GM13977 (cell line): ENCODE measurements at regions not wholly inside any gene's neighbourhood (a gene's known extent, or its start where the extent isn't known, plus 50 kb on each side); places are given as distances from the start of the nearest gene placed in this dataset.

Experiments used
- DNase-seq: peaks from one replicate; pipeline ENCODE4 v3.0.0; 2012; ENCODE audit warnings: low spot score
- in situ Hi-C: fragments of 300-500 bp; cut with MboI; formaldehyde crosslinking; loops from one replicate; pipeline ENCODE4 v1.12.0; 2022; ENCODE audit warnings: low sequenced_read_pairs, low pct_unique_long_range_greater_than_20kb, mixed read lengths, inconsistent platforms; ENCODE audit not compliant: unreplicated experiment
- TF ChIP-seq, protein P1 (sequence below): IDR thresholded peaks from 2 replicates; pipeline ENCODE4 v1.5.1; 2012; ENCODE audit warnings: mild to moderate bottlenecking, control low read depth; ENCODE audit not compliant: insufficient read depth; ENCODE audit errors: extremely low read depth, missing control alignments

DNA sequence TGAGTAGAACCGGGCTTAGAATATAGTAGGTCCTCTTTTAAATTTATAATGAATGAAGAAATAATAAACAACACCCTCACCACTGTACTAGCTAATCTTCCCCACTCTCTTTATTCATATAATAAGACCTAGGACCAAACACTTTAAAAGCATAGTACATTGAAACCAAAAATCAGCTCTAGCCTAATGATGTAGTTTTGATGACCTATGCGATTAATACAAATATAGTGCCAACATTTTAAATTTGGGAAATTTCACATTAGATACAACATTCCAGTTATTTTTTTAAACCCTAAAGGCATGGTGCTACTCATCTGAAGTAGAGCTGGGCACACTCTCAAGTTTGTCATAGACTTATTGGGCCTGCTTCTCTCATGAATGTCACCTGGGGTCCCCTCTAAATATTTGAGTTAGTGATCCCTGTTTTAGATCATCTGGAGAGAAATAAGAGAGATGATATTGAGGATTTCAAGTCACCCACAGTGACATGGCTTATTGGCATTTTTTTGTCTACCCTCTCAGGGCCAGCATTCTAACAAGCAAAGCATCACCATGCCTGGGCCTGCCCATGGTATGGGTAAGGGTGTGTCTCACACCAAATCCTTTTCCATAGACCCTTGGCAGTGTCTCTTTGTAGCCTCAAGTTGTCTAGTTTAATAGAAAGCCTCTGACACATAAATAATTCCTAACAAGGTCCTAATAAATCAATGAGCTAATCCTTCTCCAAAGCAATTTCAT is 319.8 kb downstream of the HIVEP2 start:
- TF ChIP-seq, protein P1, sequence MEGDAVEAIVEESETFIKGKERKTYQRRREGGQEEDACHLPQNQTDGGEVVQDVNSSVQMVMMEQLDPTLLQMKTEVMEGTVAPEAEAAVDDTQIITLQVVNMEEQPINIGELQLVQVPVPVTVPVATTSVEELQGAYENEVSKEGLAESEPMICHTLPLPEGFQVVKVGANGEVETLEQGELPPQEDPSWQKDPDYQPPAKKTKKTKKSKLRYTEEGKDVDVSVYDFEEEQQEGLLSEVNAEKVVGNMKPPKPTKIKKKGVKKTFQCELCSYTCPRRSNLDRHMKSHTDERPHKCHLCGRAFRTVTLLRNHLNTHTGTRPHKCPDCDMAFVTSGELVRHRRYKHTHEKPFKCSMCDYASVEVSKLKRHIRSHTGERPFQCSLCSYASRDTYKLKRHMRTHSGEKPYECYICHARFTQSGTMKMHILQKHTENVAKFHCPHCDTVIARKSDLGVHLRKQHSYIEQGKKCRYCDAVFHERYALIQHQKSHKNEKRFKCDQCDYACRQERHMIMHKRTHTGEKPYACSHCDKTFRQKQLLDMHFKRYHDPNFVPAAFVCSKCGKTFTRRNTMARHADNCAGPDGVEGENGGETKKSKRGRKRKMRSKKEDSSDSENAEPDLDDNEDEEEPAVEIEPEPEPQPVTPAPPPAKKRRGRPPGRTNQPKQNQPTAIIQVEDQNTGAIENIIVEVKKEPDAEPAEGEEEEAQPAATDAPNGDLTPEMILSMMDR, result no peak
- in situ Hi-C loops, result no loop called here
- DNase-seq, result no peak

DNA sequence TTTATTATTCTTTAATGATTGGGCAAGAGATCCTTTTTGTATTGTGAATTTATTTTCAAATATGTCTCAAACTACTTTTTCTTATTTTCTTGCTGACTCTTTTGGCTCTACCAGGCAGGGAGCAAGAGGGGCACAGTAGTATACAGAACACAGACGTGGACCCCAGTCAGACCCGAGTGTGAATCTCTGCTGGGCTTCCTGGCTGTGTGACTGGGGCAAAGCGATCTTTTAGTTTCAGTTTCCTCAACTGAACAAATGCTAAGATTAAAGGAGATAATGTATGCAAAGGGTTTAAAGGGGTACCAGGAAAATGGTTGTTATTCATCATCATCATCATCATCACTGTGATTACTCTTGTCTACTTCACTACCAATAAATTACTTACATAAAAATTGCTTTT is 317.5 kb downstream of the HIVEP2 start:
- DNase-seq, result no peak
- in situ Hi-C loops, result no loop called here
- TF ChIP-seq, protein P1, result no peak

DNA sequence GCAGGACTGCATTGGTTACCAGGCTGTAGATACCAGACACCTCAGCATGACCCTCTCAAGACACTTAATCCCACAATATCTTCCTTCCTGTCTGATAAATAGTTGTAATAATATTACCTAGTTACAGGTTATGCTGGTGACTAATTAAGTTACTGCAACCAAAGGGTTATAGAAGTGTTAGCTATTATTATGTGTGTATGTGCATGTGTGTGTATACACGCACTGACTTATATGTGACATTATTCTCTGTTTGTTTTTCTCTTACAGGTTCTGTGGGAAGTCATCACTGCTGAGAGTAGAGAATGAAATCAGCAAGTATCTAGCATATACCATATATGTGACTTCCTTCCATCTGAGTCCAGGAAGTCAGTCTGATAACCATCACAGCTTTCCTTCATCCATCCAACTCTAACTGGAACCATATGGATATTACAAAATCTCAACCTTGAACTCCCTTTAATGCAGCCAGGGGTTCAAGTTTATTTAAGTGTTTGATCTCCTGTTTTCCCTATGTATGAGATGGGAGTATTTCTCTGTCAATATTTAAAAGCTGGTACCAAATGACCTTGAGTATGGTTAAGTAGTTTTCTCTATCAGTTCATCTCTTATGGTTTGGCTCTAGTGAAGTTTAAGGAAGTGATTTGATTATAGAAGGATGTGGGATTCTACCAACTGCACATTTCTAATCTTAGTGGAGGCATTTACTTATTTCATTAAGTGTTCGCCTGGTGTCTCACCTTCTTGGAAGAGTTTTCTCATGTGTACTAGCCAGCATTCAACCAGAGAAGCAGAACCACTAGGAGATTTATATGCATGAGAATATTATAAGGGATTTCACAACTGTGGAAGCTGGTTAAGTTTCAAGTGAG is 313.2 kb downstream of the HIVEP2 start:
- no peak for DNase-seq
- in situ Hi-C loops, result no loop called here
- TF ChIP-seq, protein P1, result no peak

DNA sequence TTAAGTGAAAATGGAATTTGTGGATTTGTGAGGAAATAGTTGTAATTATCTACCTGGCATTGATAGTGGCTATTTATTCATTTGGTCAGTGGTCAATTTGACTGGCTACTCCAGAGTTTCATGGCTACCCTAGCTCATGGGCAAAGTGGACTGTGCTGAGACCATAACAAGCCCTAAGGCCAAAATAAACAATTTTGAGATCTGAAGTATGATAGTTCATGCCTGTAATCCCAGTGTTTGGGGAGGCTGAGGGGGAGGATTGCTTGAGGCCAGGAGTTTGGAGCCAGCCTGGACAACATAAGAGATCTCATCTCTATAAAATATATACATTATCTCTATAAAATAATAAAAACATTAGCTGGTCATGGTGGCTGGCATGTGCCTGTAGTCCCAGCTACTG is 311.7 kb downstream of the HIVEP2 start:
- in situ Hi-C loops, result no loop called here
- no peak for DNase-seq
- TF ChIP-seq, protein P1, result no peak

DNA sequence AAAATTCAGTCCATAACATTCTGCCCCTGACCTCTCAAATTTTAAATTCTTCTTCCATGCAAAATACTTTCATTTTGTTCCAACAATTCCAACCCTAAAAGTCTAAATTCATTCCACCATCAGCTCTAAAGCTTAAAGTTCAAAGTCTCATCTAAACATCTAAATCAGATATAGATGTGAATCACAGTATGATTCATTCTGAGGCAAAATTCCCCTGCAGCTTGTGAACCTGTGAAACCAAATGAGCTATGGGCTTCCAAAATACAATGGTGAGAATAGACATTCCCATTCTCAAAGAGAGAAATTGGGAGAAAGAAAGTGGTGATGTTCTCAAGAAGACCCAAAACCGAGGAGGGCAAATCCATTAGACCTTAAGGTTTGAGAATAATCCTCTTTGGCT is 309.8 kb downstream of the HIVEP2 start:
- TF ChIP-seq, protein P1, result no peak
- no peak for DNase-seq
- in situ Hi-C loops, result no loop called here

DNA sequence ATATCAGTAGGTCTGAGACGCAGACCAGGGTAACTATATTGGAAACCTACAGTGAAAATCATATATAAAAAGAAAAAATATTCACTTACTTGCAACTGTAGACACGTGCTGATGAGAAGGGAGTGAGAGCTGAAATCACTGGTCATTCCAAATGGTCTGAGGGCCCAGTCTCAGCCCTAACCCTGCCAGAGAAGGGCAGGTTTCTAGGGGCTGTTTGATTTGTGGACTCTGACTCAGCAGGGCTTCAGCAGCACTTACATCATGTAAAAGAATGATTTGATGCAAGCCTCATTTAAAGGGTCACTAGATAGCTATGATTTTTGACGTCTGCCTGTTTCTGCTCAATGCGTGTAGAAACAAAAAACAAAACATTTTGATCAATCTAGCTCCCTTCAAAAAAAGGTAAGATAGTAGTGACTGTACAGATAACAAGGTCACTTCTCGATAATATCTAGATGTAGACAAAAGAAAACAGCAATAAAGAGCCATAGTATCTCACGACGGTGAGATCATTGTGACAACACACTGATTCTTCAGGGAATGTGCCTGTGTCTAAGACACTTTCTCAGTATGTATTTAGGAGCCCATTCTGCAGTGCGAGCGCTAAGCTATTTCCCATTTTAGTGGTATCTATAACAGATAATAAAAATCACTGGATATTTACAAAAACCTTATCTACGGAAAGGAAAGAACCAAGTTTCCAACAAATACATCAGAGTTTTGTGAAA is 307.2 kb downstream of the HIVEP2 start:
- TF ChIP-seq, protein P1, result no peak
- in situ Hi-C loops, result no loop called here
- no peak for DNase-seq
